T-helper 1 cell (primary cell): ENCODE measurements at regions not wholly inside any gene's neighbourhood (a gene's known extent, or its start where the extent isn't known, plus 50 kb on each side); places are given as distances from the start of the nearest gene placed in this dataset.

ENCODE experiments used
- DNase-seq, 5 donors: peaks; one replicate each; pipeline ENCODE4 v3.0.0-alpha.2; 2012 to 2020

DNA sequence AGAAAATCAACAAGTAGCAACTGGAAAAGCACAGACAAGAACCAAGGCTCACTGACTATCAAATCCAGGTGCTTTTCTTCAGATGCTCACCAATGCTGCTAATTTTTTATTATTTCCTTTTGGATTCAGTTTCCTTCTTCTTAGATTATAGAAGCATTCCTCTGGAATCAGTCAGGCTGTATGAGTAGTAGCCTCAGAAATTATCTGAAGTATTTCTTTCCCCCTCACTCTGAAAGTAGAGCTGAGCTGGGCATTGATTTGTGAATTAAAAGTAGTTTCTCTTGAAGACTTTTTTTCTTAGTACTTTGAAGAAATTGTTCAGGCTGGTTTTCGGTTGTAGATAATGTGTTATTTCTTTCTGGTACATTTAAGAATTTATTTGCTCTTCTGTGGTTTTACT is 273.7 kb downstream of the NOL4 start:
- no peak for DNase-seq

DNA sequence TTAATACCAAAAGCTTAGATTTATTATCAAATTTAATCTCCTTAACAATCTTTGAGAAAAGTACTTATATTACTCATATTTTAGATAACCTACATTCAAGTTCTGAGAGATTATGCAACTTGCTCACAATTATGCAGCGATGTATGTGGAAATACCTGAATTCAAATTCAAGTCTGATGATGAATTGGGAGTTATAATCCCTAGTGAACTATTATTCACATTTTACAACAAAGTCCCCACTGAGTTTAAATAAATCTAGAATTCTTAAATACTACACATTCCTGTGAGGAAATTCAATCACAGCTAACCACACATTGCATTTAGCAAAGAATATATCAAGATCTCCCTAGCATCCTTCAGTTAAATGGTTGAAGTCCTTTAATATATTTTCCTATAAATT is 278.4 kb downstream of the NOL4 start:
- no peak for DNase-seq

DNA sequence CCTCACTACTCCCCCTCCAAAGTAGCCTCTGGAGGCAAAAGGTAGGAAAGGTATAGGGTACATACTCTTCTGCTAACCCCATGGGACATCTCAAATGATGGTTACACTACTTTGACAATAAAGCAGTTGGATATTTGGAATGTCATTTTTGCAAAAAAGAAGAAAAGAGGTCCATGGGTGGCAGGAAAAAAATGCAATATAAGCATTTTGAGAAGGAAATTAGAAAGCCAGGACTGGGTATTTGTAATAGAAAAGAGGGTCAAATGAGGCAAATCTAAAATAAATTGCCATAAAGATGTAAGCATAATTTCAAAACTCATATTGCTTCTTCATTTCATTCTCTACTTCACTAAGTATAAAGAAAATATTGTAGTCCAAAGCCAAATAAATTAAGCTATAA is 280.2 kb downstream of the NOL4 start:
- DNase-seq: no peak

DNA sequence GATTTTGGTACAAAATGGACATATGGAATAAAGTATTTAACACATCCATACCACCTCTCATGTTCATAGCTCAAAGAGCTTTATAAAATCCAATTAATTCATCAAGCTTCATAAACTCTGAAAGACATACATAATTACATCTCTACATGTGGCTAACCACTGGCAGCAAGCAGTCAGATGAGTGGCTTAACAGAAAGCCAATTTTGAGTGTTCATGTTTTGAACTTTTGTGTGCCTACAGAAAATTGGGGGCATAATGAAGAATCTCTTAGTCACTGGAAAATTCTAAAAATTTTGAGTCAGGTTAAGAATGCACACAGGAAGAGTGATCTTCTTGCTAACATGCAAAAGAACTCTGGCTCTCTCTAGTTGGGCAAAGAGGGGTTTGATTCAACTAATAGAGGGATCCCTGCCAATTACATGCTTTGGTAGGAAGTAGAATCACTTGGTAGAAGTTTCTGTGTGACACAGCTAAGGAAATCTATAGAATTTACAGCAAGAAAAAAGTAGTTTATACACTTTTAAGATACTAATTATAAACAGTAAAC is 287.4 kb downstream of the NOL4 start:
- no peak for DNase-seq

DNA sequence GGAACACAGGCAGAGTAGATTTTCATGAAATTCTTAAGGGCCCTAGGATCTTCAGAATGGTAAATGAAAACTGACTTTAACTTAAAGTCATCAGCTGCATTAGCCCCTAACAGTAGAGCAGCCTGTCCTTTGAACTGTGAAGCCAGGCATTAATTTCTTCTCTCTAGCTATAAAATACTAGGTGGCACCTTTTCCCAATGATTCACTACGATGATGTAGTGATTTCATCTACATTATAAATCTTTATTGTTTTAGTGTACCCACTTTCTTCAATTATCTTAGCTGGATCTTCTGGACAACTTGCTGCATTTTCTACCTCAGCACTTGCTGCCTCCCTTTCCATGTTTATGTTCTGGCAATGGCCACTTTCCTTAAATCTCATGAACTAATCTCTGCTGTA is 290.5 kb downstream of the NOL4 start:
- DNase-seq: no peak

DNA sequence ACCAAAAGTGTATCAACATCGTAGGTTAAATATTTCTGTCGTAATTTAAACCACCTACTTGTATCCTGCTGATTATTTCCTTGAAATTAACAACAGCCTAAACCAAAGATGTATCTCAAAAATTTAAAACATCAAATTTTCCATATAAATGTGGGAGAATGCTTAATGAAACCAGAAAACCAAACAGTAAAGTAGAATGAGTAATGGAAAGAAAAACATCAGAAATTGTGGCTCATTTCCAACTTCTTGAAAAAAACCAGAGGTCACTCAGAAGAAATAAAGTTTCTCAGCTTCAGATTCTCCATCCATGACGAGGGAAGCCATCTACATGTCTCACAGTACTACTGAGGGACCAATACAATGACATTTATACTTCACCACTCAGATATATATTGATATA is 296.5 kb downstream of the NOL4 start:
- DNase-seq: no peak

DNA sequence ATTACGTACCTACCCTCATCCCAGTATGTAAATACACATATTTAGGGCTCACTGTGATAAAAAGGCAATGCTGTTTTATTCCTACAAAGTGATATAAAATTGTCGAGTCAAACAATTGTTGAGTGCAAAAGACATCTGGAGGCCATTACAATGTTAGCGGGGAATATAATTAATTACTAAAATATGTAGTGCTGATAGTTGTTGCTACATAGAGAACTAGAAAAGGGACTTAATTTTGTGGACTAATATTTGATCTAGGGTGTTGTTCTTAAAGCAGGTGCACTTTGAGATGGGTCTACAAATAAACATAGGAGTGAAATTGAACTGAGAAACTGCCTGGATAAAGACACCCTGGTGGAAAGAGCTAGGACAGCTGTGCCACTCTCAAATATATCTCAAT is 300.1 kb downstream of the NOL4 start:
- DNase-seq: no peak

DNA sequence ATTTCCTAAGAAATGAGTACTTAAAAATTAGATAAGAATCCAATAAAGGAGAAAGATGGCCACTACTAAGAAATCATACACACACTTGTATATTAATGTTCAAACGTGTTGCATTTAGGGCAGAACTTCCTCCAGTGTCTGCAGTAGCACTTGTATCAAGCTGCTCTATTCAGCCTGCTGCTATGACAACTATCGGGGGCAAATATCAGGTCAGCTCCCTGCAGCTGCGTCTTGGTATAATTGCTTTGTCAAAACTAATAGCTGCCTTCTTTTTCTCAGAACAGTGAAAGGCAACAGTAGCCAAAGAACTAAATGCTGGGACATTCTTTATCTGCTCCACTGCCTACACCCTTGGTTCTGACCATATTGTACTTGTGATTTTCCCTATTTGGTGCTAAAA is 300.7 kb downstream of the NOL4 start:
- DNase-seq: no peak

DNA sequence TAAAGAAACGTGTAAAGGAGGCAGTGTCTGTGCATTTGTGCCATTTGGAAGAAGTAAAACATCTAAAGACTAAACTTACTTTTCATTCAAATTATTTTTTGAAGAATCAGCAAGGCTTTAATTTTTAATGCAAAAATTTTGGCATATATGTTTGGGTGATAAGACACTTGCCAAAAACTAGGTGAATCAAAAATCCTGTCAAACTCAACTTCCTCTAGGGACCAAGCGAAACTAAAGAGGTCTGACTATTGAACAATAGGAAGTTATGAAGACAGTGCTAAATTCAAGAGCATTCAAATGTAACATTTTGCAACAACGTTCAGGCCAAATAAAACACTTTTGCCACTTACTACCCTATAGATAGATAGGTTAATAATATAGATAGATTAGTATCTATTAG is 306.1 kb downstream of the NOL4 start:
- no peak for DNase-seq

DNA sequence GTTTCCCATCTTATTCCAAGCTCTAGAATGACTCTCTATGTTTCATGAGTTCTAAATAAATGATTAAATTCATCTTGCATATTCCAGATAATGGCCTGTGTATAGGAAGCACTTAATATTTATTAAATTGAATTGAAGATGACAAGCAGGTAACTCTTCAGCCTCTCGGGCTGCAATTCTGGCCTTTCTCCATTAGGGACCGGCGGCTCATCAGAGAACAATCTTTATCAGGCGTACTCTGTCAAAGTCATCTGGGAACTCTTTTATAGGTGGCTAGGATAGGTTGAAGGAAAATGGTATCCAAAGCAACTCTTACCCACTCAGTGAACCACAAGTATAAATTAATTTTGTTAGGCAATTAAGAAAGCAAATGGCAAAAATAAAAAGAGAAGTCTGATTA is 308.5 kb downstream of the NOL4 start:
- no peak for DNase-seq

DNA sequence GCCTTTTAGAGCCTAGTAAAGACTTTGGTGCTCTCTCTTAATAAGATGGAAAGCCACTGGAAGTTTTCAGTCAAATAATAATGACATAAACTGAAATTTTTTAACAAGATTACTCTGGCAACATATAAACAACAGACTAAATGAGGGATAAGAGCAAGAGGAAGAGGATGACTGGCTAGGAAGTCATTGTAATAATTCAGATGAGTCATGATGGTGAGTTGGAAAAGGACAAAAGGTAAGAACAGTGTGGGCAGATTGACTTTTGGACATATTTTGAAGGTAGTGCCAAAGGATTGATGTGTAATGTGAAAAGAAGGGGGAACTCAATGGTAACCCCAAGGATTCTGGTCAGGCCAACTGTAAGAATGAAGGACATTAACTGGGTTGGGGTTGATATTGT is 310.3 kb downstream of the NOL4 start:
- no peak for DNase-seq

DNA sequence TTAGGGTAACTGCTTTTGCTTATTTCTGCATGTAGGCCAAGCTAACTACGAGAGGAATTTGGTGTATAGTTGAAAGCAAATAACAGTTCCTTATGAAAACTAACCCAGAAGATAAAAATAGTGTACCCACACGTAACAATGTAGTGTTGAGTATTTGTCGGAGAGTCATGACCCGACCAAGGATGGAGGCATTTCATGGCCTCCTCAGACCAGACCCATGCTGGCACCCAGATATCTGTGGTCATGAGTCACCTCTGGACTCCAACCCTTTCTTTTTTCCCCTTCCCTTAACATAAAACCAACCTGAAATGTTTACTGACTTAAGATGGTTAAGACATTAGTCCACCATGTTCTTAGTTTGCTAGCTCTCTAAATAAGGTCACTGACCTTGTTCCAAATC is 318.7 kb downstream of the NOL4 start:
- no peak for DNase-seq

DNA sequence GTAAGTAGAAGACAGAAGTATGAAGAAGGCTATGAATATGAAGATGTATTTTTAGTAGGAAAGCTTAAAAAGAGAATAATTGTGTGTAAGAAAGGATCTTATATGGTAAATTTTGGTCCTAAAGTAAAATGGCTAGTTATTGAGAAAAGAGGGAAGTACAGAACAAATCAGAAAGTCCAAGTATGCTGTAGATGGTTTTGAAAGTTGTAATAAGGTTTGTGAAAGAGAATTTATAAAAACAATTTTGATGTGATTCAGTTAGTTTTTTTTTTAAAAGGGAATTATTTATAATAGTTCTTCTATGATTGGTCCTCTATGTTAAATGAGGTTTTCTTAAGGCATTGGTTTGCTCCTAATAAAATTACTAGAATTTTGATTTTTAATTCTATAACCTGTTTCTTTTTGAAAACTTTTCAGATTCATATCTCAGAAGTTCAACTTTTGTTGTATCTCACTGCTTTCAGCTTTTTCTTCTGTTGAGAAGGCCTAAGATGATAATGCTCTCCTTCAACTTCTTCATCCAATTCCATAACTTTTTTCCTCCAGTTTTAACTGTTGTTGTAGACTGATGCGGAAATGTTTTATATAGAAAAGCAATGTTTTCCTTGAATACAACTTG is 322.7 kb downstream of the NOL4 start:
- DNase-seq: no peak

DNA sequence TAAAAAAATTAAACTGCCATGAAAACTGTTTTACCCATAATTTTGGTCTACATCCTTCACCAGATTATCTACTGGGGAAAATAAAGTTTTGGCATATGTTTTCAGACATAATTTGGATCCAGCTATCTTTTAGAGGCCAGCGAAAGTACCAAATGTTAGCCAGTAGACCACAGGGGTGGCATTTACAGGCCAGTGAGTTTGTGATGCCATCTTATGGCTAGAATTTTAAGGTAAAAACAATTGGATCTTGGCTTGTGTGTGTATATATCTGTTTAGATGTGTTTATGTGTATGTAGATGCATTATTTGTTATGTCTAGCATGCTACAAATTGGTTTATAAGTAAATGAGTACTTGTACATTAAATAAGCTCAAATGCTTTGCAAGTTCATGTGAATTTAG is 322.6 kb downstream of the ASXL3 start:
- no peak for DNase-seq

DNA sequence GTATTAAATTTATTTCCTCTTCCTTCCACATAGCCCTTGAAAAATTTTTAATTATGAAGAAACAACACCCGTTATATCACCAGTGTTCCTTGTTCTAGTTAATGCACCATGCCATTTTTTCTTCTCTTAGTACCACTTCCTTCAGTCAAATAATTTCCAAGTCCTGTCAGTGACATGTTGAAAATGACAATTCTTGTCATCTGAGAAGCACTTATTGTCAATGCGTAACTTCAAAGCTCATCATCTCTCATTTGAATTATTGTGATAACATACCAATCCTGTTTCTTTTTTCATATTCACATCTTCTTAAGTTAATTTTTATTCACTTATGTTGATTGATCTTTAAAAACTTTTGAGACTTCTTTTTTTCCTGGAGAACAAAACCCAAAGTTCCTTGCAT is 320.4 kb downstream of the ASXL3 start:
- no peak for DNase-seq

DNA sequence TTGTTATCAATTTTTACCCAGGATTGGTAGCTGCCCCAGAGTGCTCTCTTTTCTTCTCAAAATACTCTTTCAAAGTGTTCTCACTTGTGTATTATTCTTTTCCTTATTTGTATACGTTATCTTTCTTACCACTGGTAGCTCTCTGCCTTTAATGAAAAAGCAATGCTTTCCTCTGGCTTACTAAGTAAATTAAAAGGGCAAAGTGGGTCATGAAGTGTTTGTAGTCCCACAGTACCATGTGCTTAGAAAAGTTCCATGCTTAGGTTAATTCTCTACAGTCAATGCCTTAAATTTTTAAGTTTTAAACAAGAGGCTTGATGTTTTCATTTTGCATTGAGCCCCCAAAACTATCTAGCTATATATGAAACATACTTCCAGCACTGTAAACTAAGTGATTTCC is 300.2 kb downstream of the ASXL3 start:
- DNase-seq: no peak

DNA sequence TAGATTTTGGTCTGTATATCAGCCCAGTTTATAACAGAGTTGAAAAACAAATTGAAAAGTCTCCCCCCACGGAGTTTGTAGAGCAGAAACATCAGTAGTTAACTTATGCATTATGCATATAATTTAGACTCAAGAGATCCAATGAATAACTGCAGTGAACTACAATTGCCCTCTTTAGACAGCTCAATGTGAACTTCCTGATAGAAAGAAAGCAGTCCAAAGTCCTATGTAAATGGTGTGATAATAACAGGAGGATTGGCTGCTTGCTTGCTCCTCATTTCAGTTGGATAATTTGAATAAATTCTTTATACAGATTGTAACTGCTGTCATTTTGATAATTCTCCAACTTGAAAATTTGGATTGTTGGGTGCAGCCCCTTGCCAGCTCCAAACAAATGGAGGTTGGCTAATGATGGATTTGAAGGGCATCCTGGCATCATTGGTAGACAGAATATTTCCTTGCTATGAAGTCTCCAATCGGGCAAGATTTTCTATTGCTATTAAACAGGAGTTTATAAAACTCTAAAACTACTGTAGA is 297.1 kb downstream of the ASXL3 start:
- DNase-seq: no peak

DNA sequence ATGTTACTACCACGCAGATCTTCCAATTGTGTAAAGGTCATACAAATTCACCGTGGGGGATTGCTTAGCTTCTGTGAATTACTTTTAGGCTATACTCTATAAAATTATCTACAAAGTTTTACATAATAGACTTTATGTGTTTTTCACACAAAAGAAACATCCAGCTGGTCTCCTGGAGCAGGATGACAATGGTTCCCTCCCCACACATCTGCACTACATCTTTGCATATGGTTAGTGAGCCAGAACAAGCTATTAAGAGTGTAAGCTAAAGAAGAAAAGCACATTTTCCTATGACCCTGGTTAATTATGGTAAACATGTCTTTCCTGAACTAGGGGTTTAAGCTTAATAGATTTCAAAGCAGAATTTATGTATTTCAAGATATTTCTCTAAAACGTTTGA is 295.1 kb downstream of the ASXL3 start:
- DNase-seq: no peak

DNA sequence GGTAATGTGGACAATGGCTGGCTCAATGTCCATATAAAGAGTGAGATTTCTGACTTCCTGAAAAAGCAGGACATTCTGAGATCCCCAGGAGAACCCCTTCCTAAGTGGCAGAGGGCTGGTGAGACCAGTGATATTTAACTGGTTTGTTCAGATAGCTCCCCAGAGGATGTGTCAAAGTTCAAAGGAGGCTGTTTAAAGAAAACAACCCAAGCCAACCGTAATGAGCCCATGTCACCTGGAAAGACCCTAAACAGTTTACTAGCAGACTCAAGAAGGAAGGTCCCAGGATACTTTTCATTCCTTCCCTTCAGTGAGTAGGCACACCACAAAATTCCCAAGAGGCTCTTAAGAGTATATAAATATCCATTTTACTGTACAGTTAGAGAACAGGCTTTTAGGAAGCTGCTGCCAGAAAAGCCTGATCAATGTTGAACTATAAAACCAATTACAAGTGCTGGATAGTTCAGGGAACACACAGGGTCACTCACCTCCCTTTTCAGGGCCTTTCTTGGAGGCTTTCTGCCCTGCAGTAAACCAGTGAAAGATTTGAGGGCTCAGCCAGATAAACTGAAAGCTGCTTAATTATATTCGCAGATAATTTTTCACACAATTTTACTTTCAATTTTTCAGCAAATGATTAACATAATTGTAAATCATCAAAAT is 293.5 kb downstream of the ASXL3 start:
- DNase-seq: no peak

DNA sequence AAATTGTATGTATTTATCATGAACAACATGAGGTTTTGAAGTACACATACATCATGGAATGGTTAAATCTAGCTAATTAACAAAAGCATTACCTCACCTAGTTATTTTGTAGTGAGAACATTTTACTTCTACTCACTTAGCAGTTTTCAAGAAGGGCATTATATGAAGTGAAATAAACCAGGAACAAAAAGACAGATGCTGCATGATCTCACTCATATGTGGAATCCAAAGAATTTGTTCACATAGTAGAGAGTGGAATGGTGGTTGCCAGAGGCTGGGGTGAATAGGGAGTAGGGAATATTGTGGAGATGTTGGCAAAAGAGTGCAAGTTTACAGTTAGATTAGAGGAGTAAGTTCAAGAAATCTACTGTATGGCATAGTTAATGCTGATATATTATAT is 292.0 kb downstream of the ASXL3 start:
- DNase-seq: no peak

DNA sequence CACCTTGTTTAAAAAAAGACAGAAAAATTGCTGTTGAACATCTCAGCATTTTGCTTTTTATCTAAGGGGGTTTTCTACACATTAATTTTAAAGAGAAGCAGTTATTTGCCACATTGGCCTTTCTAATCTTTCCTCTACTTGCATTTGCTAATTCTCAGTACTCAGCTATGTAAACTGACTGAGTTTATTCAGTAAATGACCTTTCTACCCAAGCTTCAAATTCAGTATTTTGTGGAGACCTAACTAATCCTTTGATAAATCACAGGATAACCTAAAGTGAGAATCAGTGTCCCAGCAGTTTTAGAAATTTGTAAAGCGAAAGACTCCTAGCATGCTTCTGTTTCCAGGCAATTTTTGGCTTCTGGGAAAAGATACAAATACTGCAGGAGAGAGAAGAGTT is 288.4 kb downstream of the ASXL3 start:
- DNase-seq: no peak

DNA sequence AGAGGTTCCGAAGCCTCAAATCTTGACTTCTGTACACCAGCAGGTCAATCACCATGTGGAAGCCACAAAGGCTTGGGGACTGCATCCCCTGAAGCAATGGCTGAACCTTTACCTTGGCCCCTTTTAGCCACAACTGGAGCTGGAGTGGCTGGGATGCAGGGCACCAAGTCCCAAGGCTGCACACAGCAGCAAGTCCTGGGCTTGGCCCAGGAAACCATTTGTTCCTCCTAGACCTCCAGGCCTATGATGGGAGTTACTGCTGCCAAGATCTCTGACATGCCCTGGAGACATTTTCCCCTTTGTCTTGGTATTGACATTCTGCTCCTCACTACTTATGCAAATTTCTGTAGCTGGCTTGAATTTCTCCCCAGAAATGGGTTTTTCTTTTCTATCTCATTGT is 285.9 kb downstream of the ASXL3 start:
- DNase-seq: no peak

DNA sequence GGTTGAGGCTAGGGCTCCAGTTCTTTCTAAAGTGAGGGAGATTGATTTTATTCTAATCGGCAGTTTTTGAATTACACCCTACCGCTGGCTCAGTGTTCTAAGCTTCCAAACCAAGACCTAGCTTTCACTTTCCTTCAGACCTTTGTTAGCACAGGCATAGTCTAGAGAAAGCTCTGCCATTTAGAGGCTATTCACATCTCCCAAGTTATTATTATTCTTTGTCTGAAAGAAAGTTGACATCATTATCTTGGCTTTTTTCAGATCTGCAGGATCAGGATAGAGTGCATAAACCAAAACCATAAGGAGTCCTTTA is 276.8 kb downstream of the ASXL3 start:
- no peak for DNase-seq

DNA sequence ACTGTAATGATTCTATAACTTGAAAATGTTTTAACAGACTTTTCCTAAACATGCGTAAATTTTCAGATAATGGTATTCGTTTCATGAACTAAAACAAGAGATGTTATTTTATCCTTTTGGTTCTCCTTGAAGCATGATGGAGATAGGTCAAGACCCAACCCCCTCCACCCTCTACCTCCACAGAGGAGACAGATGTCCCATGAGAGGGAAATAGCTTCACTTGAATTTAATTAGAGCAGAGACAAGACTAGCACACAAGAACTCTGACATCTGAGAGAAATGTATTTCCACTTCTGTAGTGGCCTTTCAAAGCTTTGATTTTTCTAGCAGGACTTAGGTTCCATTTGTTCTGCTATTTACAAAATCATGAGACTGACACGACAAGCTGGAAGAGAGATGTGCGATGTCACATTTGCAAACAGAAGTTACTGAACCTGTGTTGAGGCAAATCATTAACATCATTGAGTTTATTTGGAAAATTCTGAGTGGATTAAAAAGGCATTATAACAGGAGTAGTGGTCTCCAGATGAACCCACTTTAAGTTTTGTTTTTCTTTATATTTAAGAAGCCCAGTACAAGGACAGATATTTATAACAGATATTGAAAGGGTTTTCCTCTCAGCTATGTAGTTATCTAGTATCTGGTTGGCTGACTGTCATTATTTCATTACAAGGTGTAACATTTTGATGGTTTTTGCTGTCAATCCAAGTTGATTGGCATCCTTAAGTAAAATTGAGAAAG is 276.2 kb downstream of the ASXL3 start:
- DNase-seq: no peak
